Endodermal cell (in vitro differentiated cells): ENCODE measurements at regions not wholly inside any gene's neighbourhood (a gene's known extent, or its start where the extent isn't known, plus 50 kb on each side); places are given as distances from the start of the nearest gene placed in this dataset.

Experiments used
- DNase-seq: peaks from one replicate; pipeline ENCODE4 v3.0.0-alpha.2; 2017
- H3K27ac ChIP-seq: 2 replicates; pipeline ENCODE4 v1.5.1; 2013; ENCODE audit warnings: mild to moderate bottlenecking, low read depth, low read length, moderate library complexity
- H3K27me3 ChIP-seq: 2 replicates; pipeline ENCODE4 v1.6.1; 2013; ENCODE audit warnings: mild to moderate bottlenecking, low read length, moderate library complexity; ENCODE audit not compliant: insufficient read depth, control insufficient read depth, poor library complexity, severe bottlenecking
- H3K36me3 ChIP-seq: 2 replicates; pipeline ENCODE4 v1.7.0; 2013; ENCODE audit warnings: mild to moderate bottlenecking, low read length, moderate library complexity; ENCODE audit not compliant: control insufficient read depth, insufficient read depth
- H3K4me1 ChIP-seq: one replicate; pipeline ENCODE4 v1.7.0; 2013; ENCODE audit warnings: low read length; ENCODE audit not compliant: control insufficient read depth, insufficient read depth
- H3K4me3 ChIP-seq: 2 replicates; pipeline ENCODE4 v1.5.1; 2013; ENCODE audit warnings: mild to moderate bottlenecking, low read length, moderate library complexity
- H3K9ac ChIP-seq: 2 replicates; pipeline ENCODE4 v1.6.1; 2013; ENCODE audit warnings: mild to moderate bottlenecking, low read length, moderate library complexity; ENCODE audit not compliant: poor library complexity, severe bottlenecking; ENCODE audit errors: extremely low read depth
- H3K9me3 ChIP-seq: 2 replicates; pipeline ENCODE4 v1.6.1; 2013; ENCODE audit warnings: mild to moderate bottlenecking, low read length, moderate library complexity; ENCODE audit not compliant: control insufficient read depth
- H3K27ac Mint-ChIP-seq: 2 replicates; pipeline ENCODE4 v1.8.0; 2020; ENCODE audit warnings: mixed read lengths
- H3K27me3 Mint-ChIP-seq: 2 replicates; pipeline ENCODE4 v1.8.0; 2021; ENCODE audit warnings: mild to moderate bottlenecking, mixed read lengths; ENCODE audit not compliant: insufficient read depth
- H3K36me3 Mint-ChIP-seq: 2 replicates; pipeline ENCODE4 v1.8.0; 2020; ENCODE audit warnings: low read depth, mixed read lengths
- H3K4me1 Mint-ChIP-seq: 2 replicates; pipeline ENCODE4 v1.8.0; 2020; ENCODE audit warnings: mixed read lengths
- H3K4me3 Mint-ChIP-seq: 2 replicates; pipeline ENCODE4 v1.8.0; 2020; ENCODE audit warnings: mild to moderate bottlenecking, moderate library complexity, mixed read lengths
- H3K9me3 Mint-ChIP-seq: 2 replicates; pipeline ENCODE4 v1.8.0; 2020; ENCODE audit warnings: mild to moderate bottlenecking, mixed read lengths
- CTCF ChIP-seq: fragments of 200-600 bp; sonication (generic); conservative IDR thresholded peaks from 2 replicates; pipeline ENCODE4 v1.5.0; 2021; ENCODE audit warnings: antibody characterized with exemption, mild to moderate bottlenecking
- WGBS, 2 experiments: methylation state at CpG; one replicate each; pipeline versions ENCODE4 v1.1.5 to v1.1.7; 2013; ENCODE audit warnings: missing lambda C conversion rate in 2 of 2, mixed read lengths in 1 of 2; ENCODE audit not compliant: insufficient coverage in 1 of 2, insufficient read length in 1 of 2; 5-methylcytosine and 5-hydroxymethylcytosine counted together

GRCh38 chr13:111850976-111851375, 216.0 kb upstream of the SOX1 start:
- peaks cover 5% of the 10 kb centered on the region for H3K9me3 Mint-ChIP-seq
- no peak overlapping the region for H3K27ac ChIP-seq
- H3K36me3 ChIP-seq, result no peaks in the 10 kb centered on the region
- WGBS, 2 experiments, result 69 to 70% methylated on average over 5 of the region's 5 CpGs
- H3K36me3 Mint-ChIP-seq, result no peaks in the 10 kb centered on the region
- H3K27me3 ChIP-seq, result no peaks in the 10 kb centered on the region
- H3K9me3 ChIP-seq, result peaks cover 5% of the 10 kb centered on the region
- H3K4me3 Mint-ChIP-seq, result no peak overlapping the region
- DNase-seq, result no peak
- H3K27ac Mint-ChIP-seq, result no peak overlapping the region
- TF ChIP-seq CTCF, result no peak
- H3K4me1 Mint-ChIP-seq, result peaks cover 24% of the 10 kb centered on the region
- peaks cover 1% of the 10 kb centered on the region for H3K4me1 ChIP-seq
- no peak overlapping the region for H3K4me3 ChIP-seq
- no peak overlapping the region for H3K9ac ChIP-seq
- peaks cover 3% of the 10 kb centered on the region for H3K27me3 Mint-ChIP-seq

- Mint-ChIP-seq H3K9me3 (peaks cover 5% of the 10 kb centered on the region), H3K27ac (no peak overlapping the region), H3K4me1 (peaks cover 14% of the 10 kb centered on the region), H3K27me3 (peaks cover 5% of the 10 kb centered on the region), H3K36me3 (no peaks in the 10 kb centered on the region), H3K4me3 (no peak overlapping the region)
- H3K27ac ChIP-seq, result peak overlapping the region; percentile 63
- H3K36me3 ChIP-seq, result no peaks in the 10 kb centered on the region
- no peaks in the 10 kb centered on the region for H3K4me1 ChIP-seq
- TF ChIP-seq CTCF, result no peak
- no peak overlapping the region for H3K4me3 ChIP-seq
- WGBS, 2 experiments, result 90 to 91% methylated on average over 12 to 23 of the region's 23 CpGs
- H3K9me3 ChIP-seq, result peaks cover 5% of the 10 kb centered on the region
- H3K27me3 ChIP-seq, result no peaks in the 10 kb centered on the region
- peak; percentile 57 for DNase-seq
- H3K9ac ChIP-seq, result no peak overlapping the region
Observed at GRCh38 chr13:111852725-111853518, 214.0 kb upstream of the SOX1 start.

DNA sequence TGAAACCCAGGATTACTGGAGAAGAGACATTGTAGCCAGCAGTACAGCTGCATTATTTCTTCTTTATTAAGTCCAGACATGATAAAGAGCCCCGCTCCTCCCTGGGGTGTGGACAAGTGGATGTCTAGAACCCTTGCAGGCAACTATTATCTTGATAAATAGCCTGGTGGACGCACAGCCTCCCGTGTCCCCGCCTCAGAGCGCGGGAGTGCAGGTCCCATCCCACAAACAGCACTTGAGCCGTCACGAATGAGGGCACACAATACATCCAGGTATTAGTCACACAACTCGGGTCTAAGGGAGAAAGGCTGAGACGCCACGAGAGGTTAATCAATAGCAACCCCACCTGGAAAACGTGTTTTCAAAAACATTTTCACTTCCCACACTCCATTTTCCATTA, 213.2 kb upstream of the SOX1 start:
- Histone ChIP-seq H3K9ac (no peak overlapping the region), H3K4me1 (no peaks in the 10 kb centered on the region), H3K27ac (peak overlapping the region; percentile 63), H3K27me3 (no peaks in the 10 kb centered on the region), H3K36me3 (no peaks in the 10 kb centered on the region), H3K4me3 (no peak overlapping the region), H3K9me3 (no peaks in the 10 kb centered on the region)
- no peak overlapping the region for H3K4me3 Mint-ChIP-seq
- TF ChIP-seq CTCF, result no peak
- H3K4me1 Mint-ChIP-seq, result peaks cover 14% of the 10 kb centered on the region
- WGBS, 2 experiments, result 80 to 86% methylated on average over 7 to 12 of the region's 12 CpGs
- H3K27me3 Mint-ChIP-seq, result peaks cover 5% of the 10 kb centered on the region
- no peak overlapping the region for H3K27ac Mint-ChIP-seq
- DNase-seq, result no peak
- no peaks in the 10 kb centered on the region for H3K36me3 Mint-ChIP-seq
- no peaks in the 10 kb centered on the region for H3K9me3 Mint-ChIP-seq
